GM18498 (cell line): ENCODE measurements at regions not wholly inside any gene's neighbourhood (a gene's known extent, or its start where the extent isn't known, plus 50 kb on each side); places are given as distances from the start of the nearest gene placed in this dataset.

Experiments used
- ATAC-seq: cut with Tn5 transposase; IDR thresholded peaks from one replicate; pipeline ENCODE4 v1.9.1; 2021; ENCODE audit warnings: mild to moderate bottlenecking, moderate library complexity; ENCODE audit not compliant: unreplicated experiment

GRCh38 chr21:28827422-28827821 lies 165.3 kb downstream of the LTN1 start:
- no peak for ATAC-seq

- no peak for ATAC-seq
These were observed 166.1 kb downstream of the LTN1 start for GRCh38 chr21:28826569-28826968.

GRCh38 chr21:28826021-28826420 lies 166.7 kb downstream of the LTN1 start:
- ATAC-seq: no peak

- ATAC-seq: no peak
These were observed 169.2 kb downstream of the LTN1 start for GRCh38 chr21:28823429-28823828.

GRCh38 chr21:28822486-28823335 lies 170.0 kb downstream of the LTN1 start:
- ATAC-seq: no peak

GRCh38 chr21:28822123-28822399 lies 170.6 kb downstream of the LTN1 start:
- no peak for ATAC-seq

GRCh38 chr21:28821276-28822122 lies 171.2 kb downstream of the LTN1 start:
- no peak for ATAC-seq

GRCh38 chr21:28818663-28819278 lies 173.9 kb downstream of the LTN1 start:
- ATAC-seq: no peak

GRCh38 chr21:28817871-28818270 lies 174.8 kb downstream of the LTN1 start:
- no peak for ATAC-seq

- no peak for ATAC-seq
These were observed 180.8 kb downstream of the LTN1 start for GRCh38 chr21:28811860-28812259.

- no peak for ATAC-seq
These were observed 181.7 kb downstream of the LTN1 start for GRCh38 chr21:28810826-28811524.

- no peak for ATAC-seq
These were observed 186.8 kb downstream of the LTN1 start for GRCh38 chr21:28805885-28806284.

GRCh38 chr21:28804089-28804670 lies 188.5 kb downstream of the LTN1 start:
- ATAC-seq: no peak

GRCh38 chr21:28801906-28802305 lies 190.8 kb downstream of the LTN1 start:
- no peak for ATAC-seq

GRCh38 chr21:28799926-28800325 lies 192.8 kb downstream of the LTN1 start:
- ATAC-seq: no peak

GRCh38 chr21:28798798-28799197 lies 193.9 kb downstream of the LTN1 start:
- ATAC-seq: no peak

- ATAC-seq: no peak
These were observed 197.4 kb downstream of the LTN1 start for GRCh38 chr21:28795251-28795650.

GRCh38 chr21:28794371-28794851 lies 198.3 kb downstream of the LTN1 start:
- no peak for ATAC-seq

- ATAC-seq: no peak
These were observed 199.6 kb downstream of the LTN1 start for GRCh38 chr21:28793043-28793442.

- ATAC-seq: no peak
These were observed 200.9 kb downstream of the LTN1 start for GRCh38 chr21:28791595-28792282.
